NCI-H510A treated with DMSO at 0.1 percent for 48 hours (cell line): ENCODE measurements at regions not wholly inside any gene's neighbourhood (a gene's known extent, or its start where the extent isn't known, plus 50 kb on each side); places are given as distances from the start of the nearest gene placed in this dataset.

ENCODE experiments used
- DNase-seq: peaks from one replicate; lab custom pipeline; 2025; lab: John Stamatoyannopoulos, UW

- peak; percentile 81 for DNase-seq
Observed at GRCh38 chr13:50576156-50576555, 267.3 kb downstream of the DLEU7 start.

GRCh38 chr13:50577806-50578205 is 265.7 kb downstream of the DLEU7 start:
- peak; percentile 21 for DNase-seq

GRCh38 chr13:50580684-50581305 is 262.7 kb downstream of the DLEU7 start:
- DNase-seq, result no peak

GRCh38 chr13:50581586-50582196 is 261.8 kb downstream of the DLEU7 start:
- no peak for DNase-seq

GRCh38 chr13:50584856-50585580 is 258.5 kb downstream of the DLEU7 start:
- no peak for DNase-seq

- no peak for DNase-seq
Observed at GRCh38 chr13:50585674-50586413, 257.6 kb downstream of the DLEU7 start.

GRCh38 chr13:50586414-50587083 is 256.9 kb downstream of the DLEU7 start:
- DNase-seq, result no peak

- no peak for DNase-seq
Observed at GRCh38 chr13:50587115-50587514, 256.4 kb downstream of the DLEU7 start.

GRCh38 chr13:50587645-50588373 is 255.7 kb downstream of the DLEU7 start:
- DNase-seq, result no peak

- DNase-seq, result no peak
Observed at GRCh38 chr13:50588491-50589130, 254.9 kb downstream of the DLEU7 start.

GRCh38 chr13:50589139-50589538 is 254.4 kb downstream of the DLEU7 start:
- no peak for DNase-seq

GRCh38 chr13:50589651-50590054 is 253.8 kb downstream of the DLEU7 start:
- DNase-seq, result no peak

GRCh38 chr13:50592412-50593155 is 250.9 kb downstream of the DLEU7 start:
- DNase-seq, result no peak

GRCh38 chr13:50593207-50593606 is 250.3 kb downstream of the DLEU7 start:
- DNase-seq, result no peak

- no peak for DNase-seq
Observed at GRCh38 chr13:50594276-50595051, 249.0 kb downstream of the DLEU7 start.

GRCh38 chr13:50595196-50595595 is 248.3 kb downstream of the DLEU7 start:
- no peak for DNase-seq

GRCh38 chr13:50596156-50596555 is 247.3 kb downstream of the DLEU7 start:
- DNase-seq, result no peak

- peak; percentile 32 for DNase-seq
Observed at GRCh38 chr13:50596776-50597203, 246.7 kb downstream of the DLEU7 start.

GRCh38 chr13:50598338-50598737 is 245.2 kb downstream of the DLEU7 start:
- no peak for DNase-seq
